NCI-H2227 (cell line): ENCODE measurements at regions not wholly inside any gene's neighbourhood (a gene's known extent, or its start where the extent isn't known, plus 50 kb on each side); places are given as distances from the start of the nearest gene placed in this dataset.
"Not testable (repeated sequence)": the region's sequence is repeated elsewhere in the genome, so short reads cannot be mapped to it uniquely, and the experiment has no call there.

ENCODE experiments used
- DNase-seq: peaks from one replicate; lab custom pipeline; 2025; ENCODE audit not compliant: unreplicated experiment; lab: John Stamatoyannopoulos, UW

DNA sequence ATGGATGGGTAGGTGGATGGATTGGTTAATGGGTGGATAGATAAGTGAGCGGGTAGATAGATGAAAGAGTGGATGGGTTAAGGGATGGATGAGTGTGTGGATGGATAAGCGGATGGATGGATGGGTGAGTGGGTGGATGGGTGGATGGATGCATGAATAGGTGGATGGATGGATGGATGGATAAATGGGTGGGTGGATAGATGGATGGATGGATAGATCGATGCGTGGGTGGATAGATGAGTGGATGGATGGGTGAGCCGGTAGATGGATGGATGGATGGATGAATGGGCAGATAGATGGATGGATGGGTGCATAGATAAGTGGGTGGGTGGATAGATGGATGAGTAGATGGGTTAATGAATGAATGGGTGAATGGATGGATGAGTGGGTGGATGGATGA, 90.9 kb downstream of the CPZ start:
- DNase-seq = no peak

DNA sequence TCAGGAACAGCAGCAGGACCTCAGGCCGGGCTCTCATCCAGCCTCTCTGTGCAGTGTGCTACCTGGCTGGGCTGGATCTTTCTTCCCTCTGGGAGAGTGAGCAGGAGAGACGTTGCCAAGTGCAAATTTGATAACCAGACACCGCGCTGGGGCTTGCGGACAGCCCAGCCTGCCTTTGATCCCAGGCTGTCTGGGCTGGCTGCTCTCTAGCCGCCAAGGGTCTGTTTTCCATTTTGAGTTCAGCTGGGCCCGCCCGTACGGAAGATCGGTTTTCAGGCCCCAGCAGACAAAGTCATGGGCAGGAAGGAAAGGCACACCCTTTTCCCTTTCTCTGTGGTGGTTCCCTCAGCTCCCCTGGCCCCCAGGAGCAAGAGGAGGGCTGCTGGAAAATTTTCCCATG, 90.2 kb downstream of the CPZ start:
- no peak for DNase-seq

DNA sequence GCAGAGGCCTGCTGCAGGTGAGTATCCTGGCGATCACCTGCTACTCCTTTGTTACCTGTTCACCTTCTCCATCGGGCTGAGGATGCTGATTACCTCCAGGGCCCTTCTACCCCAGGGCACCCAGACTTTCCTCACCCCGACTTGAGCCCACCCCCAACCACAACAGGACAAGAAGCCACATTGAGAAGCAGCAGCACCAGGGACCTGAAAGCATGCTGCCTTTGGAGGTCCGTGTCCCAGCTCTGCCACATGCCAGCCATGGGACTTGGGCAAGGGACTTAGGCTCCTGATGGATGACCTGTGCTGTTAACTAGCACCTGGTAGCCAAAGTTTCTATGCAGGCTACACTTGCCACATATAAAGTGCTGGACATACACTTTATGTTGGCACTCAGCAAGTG, 89.7 kb downstream of the CPZ start:
- no peak for DNase-seq

- DNase-seq = no peak
Measured at GRCh38 chr4:8681391-8681790, 88.8 kb downstream of the CPZ start.

GRCh38 chr4:8679032-8679431, 86.5 kb downstream of the CPZ start:
- no peak for DNase-seq

DNA sequence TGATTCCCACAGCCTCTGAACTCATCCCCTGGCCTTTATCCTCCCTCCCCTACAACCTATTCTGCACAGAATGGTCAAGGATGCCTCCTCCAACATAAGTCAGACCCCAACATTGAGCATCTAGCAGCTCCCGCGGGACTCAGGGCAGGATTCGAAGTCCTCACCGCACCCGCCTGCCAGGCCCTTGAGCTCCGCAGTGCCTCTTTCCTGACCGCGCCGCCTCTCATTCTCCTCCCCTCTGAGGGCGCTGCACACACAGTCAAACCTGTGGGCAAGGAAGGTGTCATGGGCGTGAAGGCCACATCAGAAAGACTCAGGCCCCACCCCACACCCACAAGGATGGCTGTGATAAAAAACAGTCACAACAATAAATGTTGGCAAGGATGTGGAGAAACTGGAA, 84.1 kb downstream of the CPZ start:
- DNase-seq = no peak

DNA sequence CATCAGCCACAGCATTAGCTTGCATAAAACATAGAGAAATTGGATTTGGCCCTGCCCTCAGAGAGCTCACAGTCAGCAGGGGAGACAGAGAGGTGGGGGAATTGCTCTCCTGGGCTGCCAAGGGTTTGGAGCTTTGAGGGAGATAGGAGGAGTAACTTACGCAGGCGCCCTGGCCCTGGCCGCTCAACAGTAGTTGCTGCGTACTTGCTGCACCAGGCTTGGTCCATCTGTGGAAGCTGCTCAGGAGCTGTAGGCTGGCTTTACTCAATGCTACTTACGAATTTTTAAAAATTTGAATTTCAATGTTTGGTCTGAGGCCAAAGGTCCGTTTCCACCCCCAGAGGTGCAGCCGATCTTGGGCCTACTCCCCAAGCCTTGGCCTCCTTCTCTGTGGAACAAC, 83.3 kb downstream of the CPZ start:
- no peak for DNase-seq

DNA sequence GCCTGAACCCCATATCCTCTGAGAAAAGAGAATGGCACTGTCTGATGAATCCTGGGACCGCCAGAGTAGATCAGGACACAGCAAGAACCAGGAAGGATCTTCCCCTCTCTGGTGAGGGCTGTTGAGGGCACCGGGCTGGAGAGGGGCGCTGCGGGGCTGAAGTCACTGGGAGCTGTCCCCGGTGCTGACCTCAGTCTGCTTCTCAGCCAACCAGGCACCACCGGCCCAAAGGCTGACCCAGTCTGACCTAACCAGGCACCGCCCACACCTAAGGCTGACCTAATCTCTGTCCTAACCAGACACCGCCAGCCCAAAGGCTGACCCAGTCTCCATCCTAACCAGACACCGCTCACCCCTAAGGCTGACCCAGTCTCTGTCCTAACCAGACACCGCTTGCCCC, 82.8 kb downstream of the CPZ start:
- no peak for DNase-seq

GRCh38 chr4:8674311-8674885, 81.8 kb downstream of the CPZ start:
- no peak for DNase-seq

- not testable (repeated sequence) for DNase-seq
Measured at GRCh38 chr4:8673106-8673505, 80.5 kb downstream of the CPZ start.

DNA sequence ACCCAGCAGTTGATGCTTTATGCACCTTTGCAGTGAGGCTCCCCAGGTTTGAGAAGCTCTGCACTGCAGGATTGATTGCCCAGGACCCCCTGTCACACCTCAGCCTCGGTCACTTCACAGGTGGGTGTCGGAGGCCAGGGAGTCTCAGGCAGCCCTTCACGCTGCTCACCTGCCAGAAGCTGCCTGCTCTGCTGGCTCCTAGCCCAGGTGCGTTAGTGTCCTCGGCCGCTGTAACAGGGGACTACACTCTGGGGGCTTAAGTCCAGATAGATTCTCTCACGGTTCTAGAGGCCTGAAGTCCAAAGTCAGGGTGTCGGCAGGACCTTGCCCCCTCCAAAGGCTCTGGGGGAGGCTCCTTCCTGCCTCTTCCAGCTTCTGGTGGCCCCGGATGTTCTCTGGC, 79.9 kb downstream of the CPZ start:
- no peak for DNase-seq

GRCh38 chr4:8671712-8672290, 79.2 kb downstream of the CPZ start:
- no peak for DNase-seq
